H9 (cell line): ENCODE measurements at regions not wholly inside any gene's neighbourhood (a gene's known extent, or its start where the extent isn't known, plus 50 kb on each side); places are given as distances from the start of the nearest gene placed in this dataset.

Experiments
- DNase-seq: peaks from one replicate; pipeline ENCODE4 v3.0.0-alpha.2; 2017
- H2AFZ ChIP-seq: one replicate; pipeline ENCODE4 v1.6.1; 2013; ENCODE audit warnings: mild to moderate bottlenecking, low read length, control low read depth, moderate library complexity
- H2AK5ac ChIP-seq: 2 replicates; pipeline ENCODE4 v1.6.1; 2013; ENCODE audit warnings: low read length, control low read depth, mixed read lengths; ENCODE audit not compliant: insufficient read length
- H2BK120ac ChIP-seq: one replicate; pipeline ENCODE4 v1.6.1; 2013; ENCODE audit warnings: low read depth, mild to moderate bottlenecking, low read length, control low read depth, inconsistent platforms; ENCODE audit not compliant: poor library complexity, severe bottlenecking
- H2BK12ac ChIP-seq: 2 replicates; pipeline ENCODE4 v1.6.1; 2013; ENCODE audit warnings: low read length, control low read depth, mixed read lengths, low read depth; ENCODE audit not compliant: insufficient read length
- H2BK15ac ChIP-seq: 2 replicates; pipeline ENCODE4 v1.6.1; 2013; ENCODE audit warnings: low read depth, low read length, control low read depth
- H2BK20ac ChIP-seq: one replicate; pipeline ENCODE4 v1.6.1; 2013; ENCODE audit warnings: low read depth, mild to moderate bottlenecking, low read length, control low read depth, inconsistent platforms; ENCODE audit not compliant: poor library complexity, severe bottlenecking
- H2BK5ac ChIP-seq: 2 replicates; pipeline ENCODE4 v1.6.1; 2013; ENCODE audit warnings: low read length, control low read depth, mixed read lengths; ENCODE audit not compliant: insufficient read length
- H3K14ac ChIP-seq: 2 replicates; pipeline ENCODE4 v1.6.1; 2013; ENCODE audit warnings: low read length, control low read depth; ENCODE audit not compliant: insufficient read depth
- H3K18ac ChIP-seq: 2 replicates; pipeline ENCODE4 v1.6.1; 2013; ENCODE audit warnings: low read depth, mild to moderate bottlenecking, mixed read lengths, low read length, control low read depth; ENCODE audit not compliant: insufficient read length
- H3K23ac ChIP-seq: 2 replicates; pipeline ENCODE4 v1.6.1; 2013; ENCODE audit warnings: low read length, control low read depth, mixed read lengths, low read depth; ENCODE audit not compliant: insufficient read length
- H3K23me2 ChIP-seq: 2 replicates; pipeline ENCODE4 v1.6.1; 2013; ENCODE audit warnings: low read depth, mild to moderate bottlenecking, mixed read lengths, low read length, control low read depth; ENCODE audit not compliant: insufficient read length, poor library complexity, severe bottlenecking
- H3K27ac ChIP-seq: 2 replicates; pipeline ENCODE4 v1.5.1; 2013; ENCODE audit warnings: low read length, control low read depth, mixed read lengths, low read depth; ENCODE audit not compliant: insufficient read length
- H3K27me3 ChIP-seq: 2 replicates; pipeline ENCODE4 v1.6.1; 2013; ENCODE audit warnings: low read length, control low read depth, inconsistent platforms; ENCODE audit not compliant: insufficient read depth
- H3K4ac ChIP-seq: 2 replicates; pipeline ENCODE4 v1.6.1; 2013; ENCODE audit warnings: low read depth, mild to moderate bottlenecking, control low read depth, inconsistent platforms, low read length, moderate library complexity
- H3K4me1 ChIP-seq: 2 replicates; pipeline ENCODE4 v1.6.1; 2013; ENCODE audit warnings: low read length, control low read depth, inconsistent platforms; ENCODE audit not compliant: insufficient read depth
- H3K4me2 ChIP-seq: 2 replicates; pipeline ENCODE4 v1.6.1; 2013; ENCODE audit warnings: low read length, control low read depth, mixed read lengths; ENCODE audit not compliant: insufficient read length, insufficient read depth
- H3K56ac ChIP-seq: 2 replicates; pipeline ENCODE4 v1.6.1; 2013; ENCODE audit warnings: low read depth, mild to moderate bottlenecking, mixed read lengths, low read length, control low read depth; ENCODE audit not compliant: insufficient read length
- H3K79me1 ChIP-seq: 2 replicates; pipeline ENCODE4 v1.6.1; 2013; ENCODE audit warnings: low read depth, mild to moderate bottlenecking, moderate library complexity, low read length, control low read depth, inconsistent platforms; ENCODE audit not compliant: insufficient read depth, poor library complexity, severe bottlenecking
- H3K79me2 ChIP-seq: 2 replicates; pipeline ENCODE4 v1.6.1; 2013; ENCODE audit warnings: low read length, control low read depth, inconsistent platforms; ENCODE audit not compliant: insufficient read depth
- H3K9ac ChIP-seq: 2 replicates; pipeline ENCODE4 v1.6.1; 2013; ENCODE audit warnings: low read length, control low read depth, mixed read lengths; ENCODE audit not compliant: insufficient read length; ENCODE audit errors: extremely low read depth
- H3K9me3 ChIP-seq: one replicate; pipeline ENCODE4 v1.6.1; 2013; ENCODE audit warnings: low read depth, low read length, inconsistent platforms; ENCODE audit not compliant: control insufficient read depth
- H3T11ph ChIP-seq: one replicate; pipeline ENCODE4 v1.6.1; 2013; ENCODE audit warnings: mild to moderate bottlenecking, low read length, control low read depth, inconsistent platforms
- H4K20me1 ChIP-seq: one replicate; pipeline ENCODE4 v1.6.1; 2013; ENCODE audit not compliant: control insufficient read depth, insufficient read length, insufficient read depth
- H4K5ac ChIP-seq: 2 replicates; pipeline ENCODE4 v1.6.1; 2013; ENCODE audit warnings: low read depth, mild to moderate bottlenecking, mixed read lengths, low read length, control low read depth; ENCODE audit not compliant: insufficient read length
- H4K8ac ChIP-seq: replicated peaks from 2 replicates; pipeline ENCODE4 v1.6.1; 2013; ENCODE audit warnings: low read length, control low read depth, mixed read lengths, low read depth; ENCODE audit not compliant: insufficient read length
- H4K91ac ChIP-seq: 2 replicates; pipeline ENCODE4 v1.6.1; 2013; ENCODE audit warnings: low read depth, mild to moderate bottlenecking, moderate library complexity, mixed read lengths, low read length, control low read depth; ENCODE audit not compliant: insufficient read length
- H3K27ac Mint-ChIP-seq, 3 experiments: 2 replicates in 2 of 3; 3 replicates in 1 of 3; pipeline ENCODE4 v1.8.0; 2020 to 2021; ENCODE audit warnings: mixed read lengths in 3 of 3, mild to moderate bottlenecking in 1 of 3, moderate library complexity in 1 of 3
- H3K27me3 Mint-ChIP-seq: 2 replicates; pipeline ENCODE4 v1.8.0; 2021; ENCODE audit warnings: low read depth, mild to moderate bottlenecking, moderate library complexity, mixed read lengths
- H3K36me3 Mint-ChIP-seq, 3 experiments: 2 replicates in 2 of 3; 3 replicates in 1 of 3; pipeline ENCODE4 v1.8.0; 2020 to 2021; ENCODE audit warnings: low read depth in 3 of 3, mixed read lengths in 3 of 3; ENCODE audit not compliant: insufficient read depth in 1 of 3
- H3K4me1 Mint-ChIP-seq, 2 experiments: 2 replicates each; pipeline ENCODE4 v1.8.0; 2020; ENCODE audit warnings: mixed read lengths in 2 of 2
- H3K4me3 Mint-ChIP-seq, 2 experiments: 2 replicates in 1 of 2; 3 replicates in 1 of 2; pipeline ENCODE4 v1.8.0; 2020 to 2021; ENCODE audit warnings: mild to moderate bottlenecking in 2 of 2, mixed read lengths in 2 of 2, moderate library complexity in 1 of 2
- H3K9me3 Mint-ChIP-seq, 2 experiments: 2 replicates in 1 of 2; 3 replicates in 1 of 2; pipeline ENCODE4 v1.8.0; 2020; ENCODE audit warnings: mild to moderate bottlenecking in 2 of 2, mixed read lengths in 2 of 2, moderate library complexity in 1 of 2
- CTCF ChIP-seq: fragments of 200-600 bp; sonication (generic); conservative IDR thresholded peaks from 3 replicates; pipeline ENCODE4 v1.8.0; 2021; ENCODE audit warnings: antibody characterized with exemption, mild to moderate bottlenecking
- WGBS: extraction: QIAGEN DNeasy Blood & Tissue Kit; methylation state at CpG from one replicate; pipeline ENCODE4 v1.1.7; 2013; ENCODE audit warnings: missing lambda C conversion rate, low lambda C conversion rate, mixed read lengths; ENCODE audit not compliant: insufficient read length; ENCODE audit errors: extremely low coverage; 5-methylcytosine and 5-hydroxymethylcytosine counted together

- no peaks in the 10 kb centered on the region for H3K27me3 Mint-ChIP-seq
- WGBS, result no CpG with 5 or more reads among the region's 4 CpGs
Measured at GRCh38 chr18:11324956-11325882, 175.8 kb upstream of the PIEZO2 start.

More at GRCh38 chr18:11324956-11325882, 175.8 kb upstream of the PIEZO2 start:
- Histone ChIP-seq H3K9ac (no peak overlapping the region), H4K8ac (no peak overlapping the region), H4K91ac (no peak overlapping the region), H3K23me2 (no peaks in the 10 kb centered on the region), H3K14ac (no peak overlapping the region), H2BK12ac (no peak overlapping the region), H3K79me1 (no peaks in the 10 kb centered on the region), H3K4me1 (no peaks in the 10 kb centered on the region), H3K27ac (no peak overlapping the region), H2BK120ac (no peak overlapping the region), H3K9me3 (no peaks in the 10 kb centered on the region), H3K18ac (no peak overlapping the region), H3K27me3 (no peaks in the 10 kb centered on the region), H3K56ac (no peak overlapping the region), H2BK15ac (no peak overlapping the region), H3K4ac (no peak overlapping the region), H3K23ac (no peak overlapping the region), H4K5ac (no peak overlapping the region), H3T11ph (no peak overlapping the region), H2BK5ac (no peak overlapping the region), H3K4me2 (no peak overlapping the region), H3K79me2 (no peaks in the 10 kb centered on the region), H4K20me1 (no peaks in the 10 kb centered on the region), H2AFZ (no peak overlapping the region), H2BK20ac (no peak overlapping the region), H2AK5ac (no peak overlapping the region)
- Mint-ChIP-seq H3K9me3 (no peaks in the 10 kb centered on the region; a peak in 1 of 5 replicates), H3K4me3 (no peak overlapping the region), H3K27ac (no peak overlapping the region), H3K36me3 (no peaks in the 10 kb centered on the region), H3K4me1 (peaks cover 0 to 3% of the 10 kb centered on the region in 2 experiments; a peak in 1 of 4 replicates)
- no peak for DNase-seq
- TF ChIP-seq CTCF, result no peak
